ENCODE measurements at regions not wholly inside any gene's neighbourhood (a gene's known extent, or its start where the extent isn't known, plus 50 kb on each side); places are given as distances from the start of the nearest gene placed in this dataset.

DNA sequence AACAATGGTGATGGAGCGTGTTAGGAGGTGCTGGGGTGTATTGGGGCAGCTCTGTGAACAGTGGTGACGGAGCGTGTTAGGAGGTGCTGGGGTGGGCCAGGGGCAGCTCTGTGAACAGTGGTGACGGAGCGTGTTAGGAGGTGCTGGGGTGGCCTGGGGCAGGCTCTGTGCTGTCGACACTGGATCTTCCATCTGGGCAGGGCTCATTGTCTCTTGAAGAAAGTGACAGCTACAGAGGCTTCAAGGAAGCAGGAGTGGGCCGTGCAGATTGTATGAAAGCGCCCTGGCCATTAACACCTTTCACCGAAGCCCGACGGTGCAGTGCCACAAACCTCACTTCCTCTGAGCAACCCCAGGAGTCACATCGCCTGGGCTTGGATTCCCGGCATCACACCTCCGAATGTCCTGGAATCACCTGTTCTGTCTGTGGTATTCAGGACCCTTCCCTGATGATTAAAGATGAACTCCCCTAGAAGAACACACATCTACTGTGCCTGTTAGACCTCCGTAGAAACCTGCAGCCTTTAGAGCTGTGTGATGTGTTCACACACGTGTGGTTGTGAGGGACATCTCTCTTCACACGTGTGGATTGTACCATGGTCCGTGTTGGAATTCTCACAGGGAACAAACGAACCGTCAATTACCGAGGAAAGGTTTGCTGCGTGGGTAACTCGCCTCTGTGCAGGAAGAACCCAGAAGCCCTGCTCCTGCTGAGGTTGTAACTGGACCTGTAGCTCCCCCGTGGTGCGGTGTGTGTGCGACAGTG lies 377.7 kb downstream of the THBS2 start:
- no peak for TF ChIP-seq GATA3 (IDR thresholded peaks at IDR 0.05; ENCODE audit: low read depth, low read length)
- TF ChIP-seq GATA2 (IDR thresholded peaks at IDR 0.05; ENCODE audit: low read depth, low read length) = no peak

DNA sequence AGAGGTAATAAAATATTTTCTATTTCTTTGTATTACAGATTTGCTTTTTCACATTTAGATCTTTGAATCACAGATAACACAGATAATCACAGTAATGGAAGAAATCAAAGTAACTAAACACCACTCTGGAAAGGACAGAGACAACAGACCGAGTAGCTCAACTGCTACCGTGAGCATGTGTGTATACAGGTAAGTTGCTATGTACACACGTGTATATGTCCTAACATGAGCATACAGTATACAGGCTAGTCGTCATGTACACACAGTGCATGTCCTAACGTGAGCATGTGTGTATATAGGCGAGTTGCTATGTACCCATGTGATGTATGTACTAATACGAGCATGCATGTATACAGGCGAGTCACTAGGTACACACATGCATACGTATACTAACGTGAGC lies 379.0 kb downstream of the THBS2 start:
- TF ChIP-seq GATA3 (IDR thresholded peaks at IDR 0.05; ENCODE audit: low read depth, low read length) = no peak
- no peak for TF ChIP-seq GATA2 (IDR thresholded peaks at IDR 0.05; ENCODE audit: low read depth, low read length)

DNA sequence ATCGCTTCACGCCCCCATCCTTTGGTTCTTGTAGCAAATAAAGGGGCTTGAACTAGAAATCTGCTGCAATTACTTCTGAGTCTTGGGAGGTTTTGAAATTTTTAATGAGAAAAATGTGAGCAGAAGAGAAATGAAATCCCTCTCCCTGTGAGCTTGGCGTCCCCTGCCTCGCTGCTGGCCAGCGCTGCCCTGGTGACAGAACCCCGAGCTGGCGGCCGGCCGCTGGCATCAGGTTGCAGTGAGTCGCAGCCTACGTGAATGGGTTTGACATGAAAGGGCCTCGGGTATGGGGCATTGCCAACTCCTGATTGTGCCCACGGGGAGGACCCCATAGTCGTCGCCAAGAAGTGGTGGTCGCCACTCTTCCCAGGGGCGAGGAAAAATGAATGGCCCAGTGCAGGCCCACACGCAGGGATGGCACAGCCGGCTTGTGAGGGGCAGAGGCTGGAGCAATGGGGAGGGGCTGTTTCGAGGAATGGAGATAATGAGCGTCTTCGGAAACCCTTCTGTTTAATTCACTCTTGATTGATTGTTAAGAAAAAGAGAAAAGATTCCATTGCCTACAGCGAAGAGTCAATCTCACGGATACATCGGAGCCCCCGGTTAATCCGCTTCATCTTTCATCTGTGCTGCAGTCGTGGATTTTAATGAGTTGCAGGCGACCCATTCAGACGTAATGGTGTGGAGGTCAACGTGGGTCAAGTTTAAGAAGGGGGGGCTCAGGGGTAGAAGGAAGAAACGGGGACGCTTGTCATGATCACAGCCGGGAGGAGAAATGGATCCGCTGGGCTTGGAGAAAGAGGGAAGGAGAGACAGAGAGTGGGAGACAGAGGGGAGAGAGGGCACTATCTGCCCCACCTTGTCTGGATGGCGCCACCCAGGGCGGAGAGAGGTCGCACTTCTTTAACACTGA lies 380.1 kb downstream of the THBS2 start:
- TF ChIP-seq GATA3 (IDR thresholded peaks at IDR 0.05; ENCODE audit: low read depth, low read length) (no peak), GATA2 (IDR thresholded peaks at IDR 0.05; ENCODE audit: low read depth, low read length) (no peak)

DNA sequence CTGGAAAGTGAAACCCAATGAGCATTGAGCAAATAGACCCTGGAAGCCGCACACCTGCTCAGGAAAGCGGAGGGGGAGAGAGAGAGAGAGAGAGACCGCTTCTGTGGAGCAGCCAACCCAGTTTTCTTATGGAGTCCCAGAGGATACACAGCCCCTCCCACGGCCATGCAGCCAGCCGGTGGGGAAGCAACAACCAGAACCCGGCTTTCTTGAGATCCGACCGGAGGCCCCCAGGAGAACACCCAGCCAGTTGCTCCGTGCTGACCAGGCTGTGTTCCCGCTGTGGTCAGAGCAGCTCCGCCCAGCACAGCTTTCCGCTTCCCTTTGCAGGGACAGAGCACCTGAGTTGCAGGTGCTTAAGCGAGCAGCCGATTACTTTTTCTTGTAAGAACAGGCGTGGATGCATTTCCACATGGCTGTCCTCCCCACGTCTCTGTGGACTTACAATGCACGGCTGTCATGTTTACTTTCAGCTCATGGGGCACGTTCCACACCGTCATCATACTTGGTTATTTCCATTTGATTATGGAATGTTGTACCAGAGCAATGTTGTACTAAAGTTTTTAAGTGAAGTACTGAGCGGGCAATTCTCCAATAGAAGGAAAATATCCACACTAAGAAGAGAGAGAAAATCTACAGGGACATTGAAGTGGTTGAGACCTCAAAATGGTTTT lies 381.9 kb downstream of the THBS2 start:
- TF ChIP-seq GATA3 (IDR thresholded peaks at IDR 0.05; ENCODE audit: low read depth, low read length) (no peak), GATA2 (IDR thresholded peaks at IDR 0.05; ENCODE audit: low read depth, low read length) (no peak)

DNA sequence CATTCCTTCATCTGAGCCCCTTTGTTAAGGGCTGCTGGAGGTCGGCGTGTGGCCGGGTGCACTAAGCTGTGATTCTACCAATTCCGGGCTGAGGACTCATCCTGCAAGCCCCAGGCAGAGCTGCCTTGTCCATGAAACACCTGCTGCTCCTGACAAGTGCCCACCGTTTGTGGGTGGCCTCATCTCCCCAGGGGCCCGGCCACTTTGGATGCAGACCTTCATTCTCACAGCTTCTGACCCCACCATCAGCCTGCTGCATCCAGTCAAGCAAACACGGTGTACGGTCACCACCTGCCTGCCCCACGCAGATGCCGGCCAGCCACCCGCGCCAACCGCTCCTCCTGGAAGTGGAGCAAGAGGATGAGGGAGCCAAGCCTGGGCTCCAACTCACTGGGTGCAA lies 382.7 kb downstream of the THBS2 start:
- TF ChIP-seq GATA3 (IDR thresholded peaks at IDR 0.05; ENCODE audit: low read depth, low read length) = no peak
- no peak for TF ChIP-seq GATA2 (IDR thresholded peaks at IDR 0.05; ENCODE audit: low read depth, low read length)

DNA sequence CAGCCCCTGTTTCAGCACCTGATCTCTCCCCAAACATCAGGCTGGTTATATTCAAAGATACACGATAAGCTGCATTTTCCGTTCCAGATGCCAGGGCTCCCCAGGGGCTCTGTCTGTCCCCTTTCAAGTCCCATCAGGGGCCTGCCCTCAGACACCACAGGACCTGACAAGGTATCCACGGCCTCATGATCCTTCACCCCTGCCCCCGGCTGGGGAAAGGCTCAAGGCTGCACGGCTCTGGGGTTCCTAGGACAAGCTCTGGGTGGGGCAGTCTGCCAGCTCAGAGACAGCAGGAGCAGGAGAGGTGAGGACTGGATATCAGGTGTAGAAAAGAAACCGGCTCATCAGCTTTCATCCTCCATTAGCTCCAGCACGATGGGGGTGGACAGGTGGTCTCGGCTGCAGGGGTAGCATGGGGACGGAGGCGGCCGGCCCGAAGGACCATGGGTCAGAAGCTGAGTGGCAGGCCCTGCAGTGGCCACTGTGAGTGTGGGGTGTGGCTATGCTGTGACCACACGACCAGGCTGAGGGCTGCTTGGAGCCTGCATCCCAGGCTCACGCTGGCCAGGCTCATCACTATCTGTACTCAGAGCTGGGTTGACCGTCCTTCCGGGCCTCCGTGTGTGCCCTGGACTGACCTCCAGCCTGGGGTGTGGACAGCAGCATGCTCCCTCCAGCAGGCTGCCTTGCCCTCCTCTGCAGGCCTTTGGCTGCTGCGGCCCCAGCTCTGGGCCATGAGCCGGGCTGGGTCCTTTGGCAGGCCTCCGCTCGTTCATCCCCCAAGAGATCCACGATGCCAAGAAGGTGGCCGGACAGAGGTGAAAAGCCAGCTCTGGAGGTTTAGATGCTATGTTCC lies 386.2 kb downstream of the THBS2 start:
- TF ChIP-seq GATA3 (IDR thresholded peaks at IDR 0.05; ENCODE audit: low read depth, low read length) (no peak), GATA2 (IDR thresholded peaks at IDR 0.05; ENCODE audit: low read depth, low read length) (no peak)

DNA sequence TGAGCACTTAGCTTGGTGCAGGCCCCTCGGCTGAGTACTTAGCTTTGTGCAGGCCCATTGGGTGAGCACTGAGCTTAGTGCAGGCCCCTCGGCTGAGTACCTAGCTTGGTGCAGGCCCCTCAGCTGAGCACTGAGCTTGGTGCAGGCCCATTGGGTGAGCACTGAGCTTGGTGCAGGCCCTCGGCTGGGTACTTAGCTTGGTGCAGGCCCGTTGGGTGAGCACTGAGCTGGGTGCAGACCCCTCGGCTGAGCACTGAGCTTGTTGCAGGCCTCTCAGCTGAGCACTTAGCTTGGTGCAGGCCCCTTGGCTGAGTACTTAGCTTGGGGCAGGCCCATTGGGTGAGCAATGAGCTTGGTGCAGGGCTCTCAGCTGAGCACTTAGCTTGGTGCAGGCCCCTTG lies 387.1 kb downstream of the THBS2 start:
- no peak for TF ChIP-seq GATA3 (IDR thresholded peaks at IDR 0.05; ENCODE audit: low read depth, low read length)
- TF ChIP-seq GATA2 (IDR thresholded peaks at IDR 0.05; ENCODE audit: low read depth, low read length) = no peak

DNA sequence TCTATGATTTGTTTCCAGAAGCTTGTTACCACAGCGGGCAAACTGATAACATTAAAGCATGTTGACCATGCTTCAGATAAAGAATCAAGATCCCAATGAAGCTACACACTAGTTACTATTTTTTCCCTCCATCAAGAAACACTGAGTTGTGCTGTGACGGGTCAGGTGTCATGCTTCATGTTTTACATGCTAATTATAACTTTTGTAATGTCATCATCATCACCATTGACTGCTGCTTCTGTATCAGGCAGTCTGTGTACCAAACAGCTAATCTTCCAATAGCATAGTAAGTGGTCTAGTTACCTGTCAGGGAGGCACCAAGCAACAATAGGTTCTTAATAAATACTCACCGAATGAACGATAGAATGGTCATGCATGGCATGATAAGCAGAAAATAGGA lies 388.1 kb downstream of the THBS2 start:
- no peak for TF ChIP-seq GATA3 (IDR thresholded peaks at IDR 0.05; ENCODE audit: low read depth, low read length)
- TF ChIP-seq GATA2 (IDR thresholded peaks at IDR 0.05; ENCODE audit: low read depth, low read length) = no peak

DNA sequence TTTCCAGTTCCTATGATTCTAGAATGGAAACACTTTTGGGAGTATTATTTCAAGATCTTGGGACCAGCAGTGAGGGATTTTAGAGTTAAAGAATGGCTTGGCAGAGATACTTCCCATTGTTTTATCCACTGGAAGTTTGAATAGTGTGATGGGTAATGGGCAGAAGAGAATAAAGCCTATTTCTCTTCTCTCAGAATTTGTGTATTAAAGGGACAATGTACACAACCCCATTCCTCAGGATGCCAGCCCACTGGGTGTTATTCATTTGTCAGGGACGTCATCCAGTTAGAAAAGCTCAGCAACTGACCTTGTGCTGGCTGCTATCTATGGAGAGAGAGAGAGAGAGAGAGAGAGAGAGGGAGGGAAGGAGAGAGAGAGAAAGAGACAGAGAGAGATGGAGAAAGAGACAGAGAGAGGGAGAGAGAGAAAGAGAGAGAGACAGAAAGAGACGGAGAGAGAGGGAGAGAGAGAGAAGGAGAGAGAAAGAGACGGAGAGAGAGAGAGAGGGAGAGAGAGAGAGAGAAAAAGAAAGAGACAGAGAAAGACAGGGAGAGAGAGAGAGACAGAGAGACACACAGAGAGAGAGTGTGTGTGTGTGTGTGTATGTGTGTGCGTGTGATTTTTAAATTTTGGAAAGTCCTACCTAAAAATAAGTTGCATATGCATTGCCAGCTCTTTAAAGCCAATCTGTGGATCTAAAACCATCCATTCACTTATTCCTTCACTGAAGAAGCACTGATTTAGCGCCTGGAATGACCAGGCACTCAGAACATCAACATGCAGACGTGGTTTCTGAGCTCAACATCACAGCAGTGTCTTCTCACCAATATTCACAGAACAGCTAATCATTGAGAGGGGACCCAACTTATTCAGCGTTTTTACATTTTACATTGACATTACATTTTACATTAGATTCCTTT lies 388.8 kb downstream of the THBS2 start:
- TF ChIP-seq GATA2 (IDR thresholded peaks at IDR 0.05; ENCODE audit: low read depth, low read length) = no peak
- no peak for TF ChIP-seq GATA3 (IDR thresholded peaks at IDR 0.05; ENCODE audit: low read depth, low read length)

DNA sequence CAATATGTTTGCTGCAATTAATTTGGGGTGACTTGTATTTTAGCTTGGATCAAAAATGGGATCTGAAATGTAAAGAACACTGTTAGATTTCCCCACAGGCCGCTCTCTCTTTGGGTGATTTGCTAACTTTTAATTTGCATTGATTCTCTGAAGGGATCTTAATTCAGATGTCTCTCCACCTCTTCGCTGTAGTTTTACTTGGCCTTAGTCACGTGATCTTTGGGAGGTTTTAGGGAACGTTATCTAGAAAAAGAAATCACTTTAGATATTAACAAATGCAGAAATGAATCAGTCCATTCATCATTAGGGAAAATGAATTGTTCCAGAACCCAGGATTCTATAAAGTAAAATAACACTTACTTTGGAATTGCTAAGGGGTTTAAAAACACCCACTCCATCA lies 390.2 kb downstream of the THBS2 start:
- TF ChIP-seq GATA2 (IDR thresholded peaks at IDR 0.05; ENCODE audit: low read depth, low read length) = no peak
- no peak for TF ChIP-seq GATA3 (IDR thresholded peaks at IDR 0.05; ENCODE audit: low read depth, low read length)

DNA sequence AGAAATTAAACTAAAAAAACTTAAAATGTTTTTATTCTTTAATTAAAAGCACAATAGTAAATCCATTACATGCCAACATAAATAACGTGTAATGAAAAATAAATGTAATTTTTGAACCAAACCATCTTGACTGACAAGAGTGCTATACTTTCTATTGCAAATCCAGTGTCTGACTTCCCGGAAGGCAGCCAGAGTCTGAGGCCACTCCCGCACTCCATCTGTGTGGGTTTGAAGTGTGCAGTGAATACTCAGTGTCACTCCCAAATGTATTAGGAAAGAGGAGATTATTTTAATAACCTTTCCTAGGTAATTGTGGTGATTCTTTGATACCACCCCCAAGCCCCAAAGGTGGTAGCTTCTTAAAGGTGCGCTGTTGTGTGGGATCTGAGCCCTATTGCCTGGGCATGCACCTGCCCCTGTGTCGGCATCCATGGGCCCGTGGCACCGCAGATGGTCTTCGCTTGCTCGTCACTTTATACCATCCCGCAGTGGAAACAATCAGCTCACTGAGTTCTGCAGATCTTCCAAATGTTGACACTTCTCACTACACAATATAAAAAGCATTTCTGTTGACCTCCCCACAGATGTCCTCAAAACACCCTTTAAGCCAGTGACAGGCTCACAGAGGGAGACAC lies 391.2 kb downstream of the THBS2 start:
- no peak for TF ChIP-seq GATA3 (IDR thresholded peaks at IDR 0.05; ENCODE audit: low read depth, low read length)
- no peak for TF ChIP-seq GATA2 (IDR thresholded peaks at IDR 0.05; ENCODE audit: low read depth, low read length)

DNA sequence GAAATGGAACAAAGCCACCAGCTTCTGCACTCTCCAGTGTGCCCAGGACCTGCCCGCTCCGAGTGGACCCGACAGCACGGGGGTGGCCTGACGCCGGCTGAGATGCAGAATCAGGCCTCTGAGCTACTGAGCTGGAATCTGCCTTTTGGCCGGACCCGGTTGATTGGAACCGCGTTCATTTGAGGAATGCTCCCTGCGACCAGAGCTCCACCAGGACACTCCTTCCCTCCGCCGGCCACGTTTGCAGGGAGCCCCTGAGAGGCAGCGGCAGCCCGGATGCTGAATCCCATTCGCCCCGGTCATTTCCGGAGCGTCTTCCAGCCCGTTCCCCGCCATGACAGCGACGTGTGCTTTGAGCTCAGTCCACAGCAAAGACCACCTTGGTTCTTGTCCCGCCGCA lies 392.7 kb downstream of the THBS2 start:
- TF ChIP-seq GATA3 (IDR thresholded peaks at IDR 0.05; ENCODE audit: low read depth, low read length) (no peak), GATA2 (IDR thresholded peaks at IDR 0.05; ENCODE audit: low read depth, low read length) (no peak)

Data from SH-SY5Y (cell line).